ENCODE measurements at regions not wholly inside any gene's neighbourhood (a gene's known extent, or its start where the extent isn't known, plus 50 kb on each side); places are given as distances from the start of the nearest gene placed in this dataset.

DNA sequence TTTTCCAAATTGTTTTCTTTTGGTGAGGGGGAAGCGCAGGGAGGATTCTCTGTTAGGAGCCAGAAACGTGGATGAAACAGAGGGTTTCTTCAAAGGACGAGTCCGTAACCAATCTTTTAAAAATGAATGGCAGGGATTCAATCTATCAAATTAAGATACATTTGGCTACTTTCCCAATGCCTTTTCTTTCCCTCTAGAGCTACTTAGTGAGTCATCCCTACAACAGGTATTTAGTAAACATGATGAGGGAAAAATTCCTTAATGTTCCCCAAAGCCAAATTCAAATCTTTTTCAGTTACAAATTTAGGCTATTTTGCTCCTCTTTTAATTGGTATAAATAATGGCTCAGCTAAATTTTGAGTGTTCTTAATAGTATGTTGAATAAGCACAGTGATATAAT lies 366.4 kb upstream of the RIOK2 start:
- TF ChIP-seq CTCF (IDR thresholded peaks at IDR 0.05), result no peak
- no peak for TF ChIP-seq EZH2 (IDR thresholded peaks at IDR 0.05; ENCODE audit: borderline replicate concordance, insufficient read depth, low read depth, low read length, poor library complexity, severe bottlenecking)
